ENCODE measurements at regions not wholly inside any gene's neighbourhood (a gene's known extent, or its start where the extent isn't known, plus 50 kb on each side); places are given as distances from the start of the nearest gene placed in this dataset.
"Not testable (repeated sequence)": the region's sequence is repeated elsewhere in the genome, so short reads cannot be mapped to it uniquely, and the experiment has no call there.

- no peak for FAIRE-seq
Measured at GRCh38 chr5:104023739-104024138, 461.1 kb upstream of the NUDT12 start.

GRCh38 chr5:104019956-104020355 lies 457.4 kb upstream of the NUDT12 start:
- FAIRE-seq, result no peak

- peak; percentile 83 for FAIRE-seq
Measured at GRCh38 chr5:104018299-104018698, 455.7 kb upstream of the NUDT12 start.

- FAIRE-seq, result no peak
Measured at GRCh38 chr5:104016646-104017045, 454.1 kb upstream of the NUDT12 start.

- no peak for FAIRE-seq
Measured at GRCh38 chr5:104015765-104016164, 453.2 kb upstream of the NUDT12 start.

GRCh38 chr5:104002783-104003182 lies 440.2 kb upstream of the NUDT12 start:
- FAIRE-seq, result not testable (repeated sequence)

- FAIRE-seq, result peak; percentile 54
Measured at GRCh38 chr5:104001136-104001535, 438.5 kb upstream of the NUDT12 start.

GRCh38 chr5:103993031-103993430 lies 430.4 kb upstream of the NUDT12 start:
- no peak for FAIRE-seq

- FAIRE-seq, result no peak
Measured at GRCh38 chr5:103990064-103990463, 427.5 kb upstream of the NUDT12 start.

GRCh38 chr5:103981592-103981991 lies 419.0 kb upstream of the NUDT12 start:
- no peak for FAIRE-seq

- no peak for FAIRE-seq
Measured at GRCh38 chr5:103973669-103974068, 411.1 kb upstream of the NUDT12 start.

GRCh38 chr5:103966295-103966694 lies 403.7 kb upstream of the NUDT12 start:
- FAIRE-seq, result not testable (repeated sequence)

- FAIRE-seq, result no peak
Measured at GRCh38 chr5:103962023-103962422, 399.4 kb upstream of the NUDT12 start.

GRCh38 chr5:103953601-103954382 lies 391.2 kb upstream of the NUDT12 start:
- no peak for FAIRE-seq

GRCh38 chr5:103951776-103952175 lies 389.2 kb upstream of the NUDT12 start:
- no peak for FAIRE-seq

- FAIRE-seq, result no peak
Measured at GRCh38 chr5:103943230-103943629, 380.6 kb upstream of the NUDT12 start.

- no peak for FAIRE-seq
Measured at GRCh38 chr5:103942587-103943186, 380.1 kb upstream of the NUDT12 start.

- FAIRE-seq, result peak; percentile 100
Measured at GRCh38 chr5:103941596-103941995, 379.0 kb upstream of the NUDT12 start.

- FAIRE-seq, result no peak
Measured at GRCh38 chr5:103938146-103938695, 375.6 kb upstream of the NUDT12 start.

GRCh38 chr5:103929338-103930013 lies 366.9 kb upstream of the NUDT12 start:
- peak; percentile 100 for FAIRE-seq

GRCh38 chr5:103927739-103928138 lies 365.1 kb upstream of the NUDT12 start:
- no peak for FAIRE-seq

- FAIRE-seq, result peak; percentile 100
Measured at GRCh38 chr5:103923616-103924168, 361.1 kb upstream of the NUDT12 start.

GRCh38 chr5:103919506-103919905 lies 356.9 kb upstream of the NUDT12 start:
- no peak for FAIRE-seq

Data from G401.6 (cell line).